ENCODE measurements at regions not wholly inside any gene's neighbourhood (a gene's known extent, or its start where the extent isn't known, plus 50 kb on each side); places are given as distances from the start of the nearest gene placed in this dataset.

- no peak for TF ChIP-seq CSRNP3 (CRISPR knock-in tag; IDR thresholded peaks at IDR 0.05)
- no peak for TF ChIP-seq TCF4 (CRISPR knock-in tag; IDR thresholded peaks at IDR 0.05; ENCODE audit: borderline replicate concordance)
Observed at GRCh38 chrX:43000121-43000520, 222.2 kb upstream of the PPP1R2C start (continued).

GRCh38 chrX:43002526-43003203 is 224.7 kb upstream of the PPP1R2C start:
- ATAC-seq: no peak
- TF ChIP-seq ZFP30 (CRISPR knock-in tag; IDR thresholded peaks at IDR 0.05) (no peak), POU6F1 (CRISPR knock-in tag; IDR thresholded peaks at IDR 0.05; ENCODE audit: borderline replicate concordance, low read depth) (no peak)

GRCh38 chrX:43003204-43003565 is 225.2 kb upstream of the PPP1R2C start:
- ATAC-seq: no peak
- TF ChIP-seq ZNF70 (CRISPR knock-in tag; IDR thresholded peaks at IDR 0.05) (no peak), ZC3H10 (CRISPR knock-in tag; IDR thresholded peaks at IDR 0.05) (no peak), SNAI2 (CRISPR knock-in tag; IDR thresholded peaks at IDR 0.05) (no peak), ZFP30 (CRISPR knock-in tag; IDR thresholded peaks at IDR 0.05) (no peak), OSR1 (CRISPR knock-in tag; IDR thresholded peaks at IDR 0.05) (no peak), PATZ1 (CRISPR knock-in tag; IDR thresholded peaks at IDR 0.05; ENCODE audit: borderline replicate concordance) (no peak), GLIS3 (CRISPR knock-in tag; IDR thresholded peaks at IDR 0.05) (no peak), CSRNP3 (CRISPR knock-in tag; IDR thresholded peaks at IDR 0.05) (no peak), ISL1 (CRISPR knock-in tag; IDR thresholded peaks at IDR 0.05) (no peak)

- TF ChIP-seq ZFP30 (CRISPR knock-in tag; IDR thresholded peaks at IDR 0.05): no peak
- no peak for TF ChIP-seq POU6F1 (CRISPR knock-in tag; IDR thresholded peaks at IDR 0.05; ENCODE audit: borderline replicate concordance, low read depth)
- no peak for TF ChIP-seq CSRNP3 (CRISPR knock-in tag; IDR thresholded peaks at IDR 0.05)
- TF ChIP-seq GLIS3 (CRISPR knock-in tag; IDR thresholded peaks at IDR 0.05): no peak
- TF ChIP-seq ZNF8 (CRISPR knock-in tag; IDR thresholded peaks at IDR 0.05): no peak
- no peak for TF ChIP-seq BACH2 (CRISPR knock-in tag; IDR thresholded peaks at IDR 0.05; ENCODE audit: borderline replicate concordance)
- TF ChIP-seq RARB (CRISPR knock-in tag; IDR thresholded peaks at IDR 0.05): no peak
- no peak for TF ChIP-seq ARNTL (CRISPR knock-in tag; IDR thresholded peaks at IDR 0.05; ENCODE audit: borderline replicate concordance, low read depth)
- no peak for TF ChIP-seq ZC3H10 (CRISPR knock-in tag; IDR thresholded peaks at IDR 0.05)
- no peak for TF ChIP-seq OSR1 (CRISPR knock-in tag; IDR thresholded peaks at IDR 0.05)
- TF ChIP-seq ISL1 (CRISPR knock-in tag; IDR thresholded peaks at IDR 0.05): no peak
- TF ChIP-seq SNAI2 (CRISPR knock-in tag; IDR thresholded peaks at IDR 0.05): no peak
- no peak for TF ChIP-seq ESRRG (CRISPR knock-in tag; IDR thresholded peaks at IDR 0.05)
- TF ChIP-seq ZFP3 (CRISPR knock-in tag; IDR thresholded peaks at IDR 0.05): no peak
- TF ChIP-seq ZNF565 (CRISPR knock-in tag; conservative IDR thresholded peaks at IDR 0.05; ENCODE audit: low read depth): no peak
- no peak for TF ChIP-seq CREB5 (CRISPR knock-in tag; IDR thresholded peaks at IDR 0.05; ENCODE audit: low read depth)
- no peak for TF ChIP-seq TOX (CRISPR knock-in tag; IDR thresholded peaks at IDR 0.05; ENCODE audit: borderline replicate concordance)
- no peak for TF ChIP-seq PPARA (CRISPR knock-in tag; IDR thresholded peaks at IDR 0.05; ENCODE audit: borderline replicate concordance)
- no peak for TF ChIP-seq PATZ1 (CRISPR knock-in tag; IDR thresholded peaks at IDR 0.05; ENCODE audit: borderline replicate concordance)
- ATAC-seq: no peak
Observed at GRCh38 chrX:43003939-43004338, 226.0 kb upstream of the PPP1R2C start.
